ENCODE measurements at regions not wholly inside any gene's neighbourhood (a gene's known extent, or its start where the extent isn't known, plus 50 kb on each side); places are given as distances from the start of the nearest gene placed in this dataset.

GRCh38 chr1:29508458-29509107 lies 272.3 kb downstream of the PTPRU start:
- no peak for DNase-seq
- Histone ChIP-seq H3K36me3 (no peaks in the 10 kb centered on the region), H3K4me1 (no peaks in the 10 kb centered on the region), H3K27ac (no peak overlapping the region), H3K9me3 (no peaks in the 10 kb centered on the region), H3K27me3 (no peaks in the 10 kb centered on the region), H3K4me3 (replicated peaks in 1 of 3) (no peak overlapping the region)
- 63 to 78% methylated on average over 3 of the region's 3 CpGs for WGBS, 2 donors
- intact Hi-C loops (cut with DNase I), result no loop called here
- no peak for TF ChIP-seq POLR2A (IDR thresholded peaks at IDR 0.05)
- TF ChIP-seq CTCF (IDR thresholded peaks at IDR 0.05), result no peak

- TF ChIP-seq POLR2A (IDR thresholded peaks at IDR 0.05) (no peak), CTCF (IDR thresholded peaks at IDR 0.05) (no peak)
- Histone ChIP-seq H3K27me3 (no peaks in the 10 kb centered on the region), H3K36me3 (no peaks in the 10 kb centered on the region), H3K4me1 (no peaks in the 10 kb centered on the region), H3K9me3 (no peaks in the 10 kb centered on the region), H3K27ac (no peak overlapping the region), H3K4me3 (replicated peaks in 1 of 3) (no peak overlapping the region)
- intact Hi-C loops (cut with DNase I), result no loop called here
- no peak for DNase-seq
- 77 to 87% methylated on average over 12 of the region's 12 CpGs for WGBS, 2 donors
Observed at GRCh38 chr1:29506678-29507225, 270.4 kb downstream of the PTPRU start.

DNA sequence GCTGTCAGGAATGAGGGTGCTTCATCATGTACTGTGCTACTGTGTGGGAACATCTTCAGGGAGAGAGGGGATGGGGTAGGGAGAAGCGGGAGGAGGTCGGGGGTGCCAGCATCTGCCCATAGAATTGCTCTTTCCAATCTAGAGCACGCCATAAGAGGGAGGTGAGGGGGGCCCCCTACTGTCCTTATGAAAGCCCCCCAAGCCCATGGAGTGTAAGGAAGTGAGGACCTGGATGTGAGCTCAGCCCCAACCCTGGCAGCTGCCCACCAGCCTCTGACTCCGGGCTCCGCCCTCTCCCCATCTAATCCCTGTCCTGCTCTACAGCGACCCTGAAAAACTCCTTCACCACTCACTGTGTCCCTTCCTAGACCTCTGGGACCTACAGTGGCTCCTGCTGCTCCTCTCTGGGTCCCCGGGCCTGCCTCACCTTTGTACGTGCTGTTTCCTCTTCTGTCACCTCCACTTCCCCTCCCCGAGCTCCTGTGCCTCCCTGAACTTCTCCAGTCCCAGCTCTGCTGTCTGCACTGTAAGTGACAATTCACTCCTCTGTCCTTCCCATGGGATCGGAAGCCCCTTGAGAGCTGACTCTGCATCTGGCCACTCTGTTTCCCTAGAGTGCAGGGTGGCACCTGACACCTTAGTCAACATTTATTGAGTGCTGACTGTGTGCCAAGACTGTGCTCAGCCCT lies 269.4 kb downstream of the PTPRU start:
- Histone ChIP-seq H3K27me3 (no peaks in the 10 kb centered on the region), H3K4me3 (replicated peaks in 1 of 3) (no peak overlapping the region), H3K27ac (no peak overlapping the region), H3K4me1 (no peaks in the 10 kb centered on the region), H3K9me3 (no peaks in the 10 kb centered on the region), H3K36me3 (no peaks in the 10 kb centered on the region)
- TF ChIP-seq CTCF (IDR thresholded peaks at IDR 0.05) (no peak), POLR2A (IDR thresholded peaks at IDR 0.05) (no peak)
- no peak for DNase-seq
- intact Hi-C loops (cut with DNase I), result no loop called here
- 70 to 78% methylated on average over 10 of the region's 10 CpGs for WGBS, 2 donors

- Histone ChIP-seq H3K36me3 (no peaks in the 10 kb centered on the region), H3K27ac (no peak overlapping the region), H3K4me1 (no peaks in the 10 kb centered on the region), H3K27me3 (no peaks in the 10 kb centered on the region), H3K4me3 (replicated peaks in 1 of 3) (no peak overlapping the region), H3K9me3 (no peaks in the 10 kb centered on the region)
- intact Hi-C loops (cut with DNase I), result no loop called here
- 88 to 90% methylated on average over 8 of the region's 8 CpGs for WGBS, 2 donors
- DNase-seq, result no peak
- TF ChIP-seq CTCF (IDR thresholded peaks at IDR 0.05), result no peak
- TF ChIP-seq POLR2A (IDR thresholded peaks at IDR 0.05), result no peak
Observed at GRCh38 chr1:29504709-29505410, 268.5 kb downstream of the PTPRU start.

- Histone ChIP-seq H3K36me3 (no peaks in the 10 kb centered on the region), H3K4me3 (replicated peaks in 1 of 3) (no peak overlapping the region), H3K9me3 (no peaks in the 10 kb centered on the region), H3K27me3 (no peaks in the 10 kb centered on the region), H3K4me1 (no peaks in the 10 kb centered on the region), H3K27ac (no peak overlapping the region)
- intact Hi-C loops (cut with DNase I), result no loop called here
- TF ChIP-seq CTCF (IDR thresholded peaks at IDR 0.05) (no peak), POLR2A (IDR thresholded peaks at IDR 0.05) (no peak)
- WGBS, 2 donors, result 35% methylated on average over 4 of the region's 4 CpGs
- DNase-seq, result no peak
Observed at GRCh38 chr1:29504196-29504595, 267.9 kb downstream of the PTPRU start.

Data from thyroid gland (tissue), 4 donors.